MM.1S (cell line): ENCODE measurements at regions not wholly inside any gene's neighbourhood (a gene's known extent, or its start where the extent isn't known, plus 50 kb on each side); places are given as distances from the start of the nearest gene placed in this dataset.

Experiments
- DNase-seq: peaks from one replicate; pipeline ENCODE4 v3.0.0-alpha.2; 2015
- H2AFZ ChIP-seq: fragments of 300-600 bp; sonication (generic); 2 replicates; pipeline ENCODE4 v1.6.0; 2016; ENCODE audit warnings: antibody characterized with exemption, low read length
- H3F3A ChIP-seq: fragments of 300-600 bp; sonication (generic); 2 replicates; pipeline ENCODE4 v1.6.1; 2016; ENCODE audit warnings: mild to moderate bottlenecking, antibody characterized with exemption, low read length, moderate library complexity, mixed read lengths; ENCODE audit not compliant: insufficient read depth
- H3K27ac ChIP-seq: fragments of 300-600 bp; sonication (generic); 2 replicates; pipeline ENCODE4 v1.5.1; 2016; ENCODE audit warnings: mild to moderate bottlenecking, low read length
- H3K27me3 ChIP-seq: fragments of 300-600 bp; sonication (generic); replicated peaks from 2 replicates; pipeline ENCODE4 v1.6.0; 2016; ENCODE audit warnings: low read length; ENCODE audit not compliant: insufficient read depth
- H3K36me3 ChIP-seq: fragments of 300-600 bp; sonication (generic); replicated peaks from 2 replicates; pipeline ENCODE4 v1.6.1; 2016; ENCODE audit warnings: mild to moderate bottlenecking, low read length, mixed read lengths; ENCODE audit not compliant: insufficient read depth
- H3K4me1 ChIP-seq: fragments of 300-600 bp; sonication (generic); 2 replicates; pipeline ENCODE4 v1.6.1; 2016; ENCODE audit warnings: low read length, mixed read lengths
- H3K4me2 ChIP-seq: fragments of 300-600 bp; sonication (generic); 2 replicates; pipeline ENCODE4 v1.6.0; 2016; ENCODE audit warnings: low read depth, low read length
- H3K4me3 ChIP-seq: fragments of 300-600 bp; sonication (generic); 2 replicates; pipeline ENCODE4 v1.5.1; 2016; ENCODE audit warnings: low read length, mixed read lengths
- H3K79me2 ChIP-seq: fragments of 300-600 bp; sonication (generic); 2 replicates; pipeline ENCODE4 v1.6.1; 2016; ENCODE audit warnings: mixed run types, low read length, mixed read lengths
- H3K9ac ChIP-seq: fragments of 300-600 bp; sonication (generic); 2 replicates; pipeline ENCODE4 v1.6.1; 2016; ENCODE audit warnings: low read length, mixed read lengths
- H3K9me2 ChIP-seq: fragments of 300-600 bp; sonication (generic); replicated peaks from 2 replicates; pipeline ENCODE4 v1.6.1; 2016; ENCODE audit warnings: mild to moderate bottlenecking, low read length, mixed read lengths; ENCODE audit not compliant: insufficient read depth
- H3K9me3 ChIP-seq: fragments of 300-600 bp; sonication (generic); replicated peaks from 2 replicates; pipeline ENCODE4 v1.6.1; 2016; ENCODE audit warnings: mild to moderate bottlenecking, low read length, mixed read lengths; ENCODE audit not compliant: insufficient read depth
- H4K20me1 ChIP-seq: fragments of 300-600 bp; sonication (generic); 2 replicates; pipeline ENCODE4 v1.6.1; 2016; ENCODE audit warnings: mild to moderate bottlenecking, low read length, moderate library complexity, mixed read lengths; ENCODE audit not compliant: insufficient read depth
- EZH2 ChIP-seq: fragments of 300-600 bp; sonication (generic); optimal IDR thresholded peaks from 2 replicates; pipeline ENCODE3; 2017; ENCODE audit warnings: low read depth, mild to moderate bottlenecking, antibody characterized with exemption, low read length, mixed read lengths
- EZH2phosphoT487 ChIP-seq: fragments of 300-600 bp; sonication (generic); IDR thresholded peaks from 2 replicates; pipeline ENCODE4 v1.6.1; 2018; ENCODE audit warnings: antibody characterized with exemption, low read length
- TF ChIP-seq, protein P1 (sequence below): fragments of 300-600 bp; sonication (generic); IDR thresholded peaks from 2 replicates; pipeline ENCODE4 v1.5.1; 2016; ENCODE audit warnings: antibody characterized with exemption, low read length, mixed read lengths

DNA sequence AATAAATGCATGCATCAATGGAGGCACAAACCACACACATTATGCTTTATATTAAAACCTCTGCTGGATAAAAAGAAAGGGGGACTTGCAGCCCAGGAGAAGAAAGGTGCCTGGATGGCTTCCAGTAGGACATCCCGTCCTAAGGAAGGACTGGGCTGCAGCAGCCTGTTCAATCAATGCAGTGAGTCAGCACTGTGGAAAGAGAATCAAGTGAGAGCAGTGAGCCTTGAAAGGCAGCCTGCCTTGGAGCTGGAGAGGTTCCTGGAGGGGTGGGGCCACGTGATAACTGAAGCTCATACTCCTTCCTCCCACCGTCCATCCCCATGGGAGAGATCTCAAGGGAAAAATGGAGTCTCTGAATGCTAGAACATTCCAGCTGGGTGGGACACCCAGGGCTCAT lies 501.2 kb downstream of the ADRA2A start:
- Histone ChIP-seq H3K4me1 (no peaks in the 10 kb centered on the region), H3K9ac (no peak overlapping the region), H3K36me3 (no peaks in the 10 kb centered on the region), H4K20me1 (no peaks in the 10 kb centered on the region), H3K4me2 (no peak overlapping the region), H3F3A (no peaks in the 10 kb centered on the region), H2AFZ (no peak overlapping the region), H3K27me3 (no peaks in the 10 kb centered on the region), H3K4me3 (no peak overlapping the region), H3K9me3 (no peaks in the 10 kb centered on the region), H3K9me2 (no peaks in the 10 kb centered on the region), H3K79me2 (no peaks in the 10 kb centered on the region), H3K27ac (no peak overlapping the region)
- TF ChIP-seq, protein P1, sequence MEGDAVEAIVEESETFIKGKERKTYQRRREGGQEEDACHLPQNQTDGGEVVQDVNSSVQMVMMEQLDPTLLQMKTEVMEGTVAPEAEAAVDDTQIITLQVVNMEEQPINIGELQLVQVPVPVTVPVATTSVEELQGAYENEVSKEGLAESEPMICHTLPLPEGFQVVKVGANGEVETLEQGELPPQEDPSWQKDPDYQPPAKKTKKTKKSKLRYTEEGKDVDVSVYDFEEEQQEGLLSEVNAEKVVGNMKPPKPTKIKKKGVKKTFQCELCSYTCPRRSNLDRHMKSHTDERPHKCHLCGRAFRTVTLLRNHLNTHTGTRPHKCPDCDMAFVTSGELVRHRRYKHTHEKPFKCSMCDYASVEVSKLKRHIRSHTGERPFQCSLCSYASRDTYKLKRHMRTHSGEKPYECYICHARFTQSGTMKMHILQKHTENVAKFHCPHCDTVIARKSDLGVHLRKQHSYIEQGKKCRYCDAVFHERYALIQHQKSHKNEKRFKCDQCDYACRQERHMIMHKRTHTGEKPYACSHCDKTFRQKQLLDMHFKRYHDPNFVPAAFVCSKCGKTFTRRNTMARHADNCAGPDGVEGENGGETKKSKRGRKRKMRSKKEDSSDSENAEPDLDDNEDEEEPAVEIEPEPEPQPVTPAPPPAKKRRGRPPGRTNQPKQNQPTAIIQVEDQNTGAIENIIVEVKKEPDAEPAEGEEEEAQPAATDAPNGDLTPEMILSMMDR: no peak
- no peak for TF ChIP-seq EZH2
- no peak for TF ChIP-seq EZH2phosphoT487
- DNase-seq: no peak

DNA sequence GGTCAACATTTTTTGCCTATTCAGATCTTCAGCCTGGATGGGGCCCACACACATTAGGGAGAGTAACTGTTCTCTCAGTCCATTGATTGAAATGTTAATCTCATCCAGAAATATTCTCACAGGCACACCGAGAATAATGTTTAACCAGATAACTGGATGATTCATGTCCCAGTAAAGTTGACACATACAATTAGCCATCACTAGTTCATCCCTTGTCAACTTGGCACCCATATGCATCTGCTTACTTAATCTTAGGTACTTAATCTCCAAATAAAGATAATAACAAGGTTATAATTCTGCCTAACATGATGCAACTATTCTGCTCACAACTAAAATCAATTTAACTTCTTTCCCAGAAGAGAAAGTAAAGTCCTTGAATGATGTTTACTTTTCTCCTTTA lies 502.6 kb downstream of the ADRA2A start:
- DNase-seq: no peak
- Histone ChIP-seq H3K27me3 (no peaks in the 10 kb centered on the region), H3K4me2 (no peak overlapping the region), H3K9me2 (no peaks in the 10 kb centered on the region), H3F3A (no peaks in the 10 kb centered on the region), H3K4me1 (no peaks in the 10 kb centered on the region), H2AFZ (no peak overlapping the region), H3K79me2 (no peaks in the 10 kb centered on the region), H3K27ac (no peak overlapping the region), H4K20me1 (no peaks in the 10 kb centered on the region), H3K9ac (no peak overlapping the region), H3K36me3 (no peaks in the 10 kb centered on the region), H3K4me3 (no peak overlapping the region), H3K9me3 (no peaks in the 10 kb centered on the region)
- TF ChIP-seq EZH2 (no peak), EZH2phosphoT487 (no peak)
- TF ChIP-seq, protein P1: no peak

DNA sequence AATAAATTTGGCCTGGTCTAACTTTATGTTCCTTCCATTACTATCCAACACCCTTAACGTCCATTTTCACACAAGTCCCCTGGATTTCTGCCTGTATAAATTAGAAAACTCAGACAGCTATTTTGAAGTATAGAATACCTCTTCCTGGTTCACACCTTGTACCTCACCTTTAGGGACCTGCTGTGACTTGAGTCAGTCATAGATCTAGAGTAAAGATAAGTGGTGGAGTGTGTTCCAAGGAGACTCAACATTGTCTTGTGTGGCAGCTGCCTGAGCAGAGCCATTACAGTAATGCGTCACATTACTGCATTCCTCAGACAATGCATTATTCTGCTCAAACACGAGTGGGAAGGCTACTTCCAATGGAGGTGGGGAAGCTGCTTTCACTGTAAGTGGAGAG lies 513.9 kb downstream of the ADRA2A start:
- no peak for DNase-seq
- Histone ChIP-seq H3K79me2 (no peaks in the 10 kb centered on the region), H3K9me2 (no peaks in the 10 kb centered on the region), H3K4me3 (no peak overlapping the region), H3K4me2 (no peak overlapping the region), H3K27ac (no peak overlapping the region), H3F3A (no peaks in the 10 kb centered on the region), H3K36me3 (no peaks in the 10 kb centered on the region), H3K27me3 (no peaks in the 10 kb centered on the region), H2AFZ (no peak overlapping the region), H3K9me3 (no peaks in the 10 kb centered on the region), H4K20me1 (no peaks in the 10 kb centered on the region), H3K4me1 (no peaks in the 10 kb centered on the region), H3K9ac (no peak overlapping the region)
- no peak for TF ChIP-seq EZH2
- no peak for TF ChIP-seq EZH2phosphoT487

DNA sequence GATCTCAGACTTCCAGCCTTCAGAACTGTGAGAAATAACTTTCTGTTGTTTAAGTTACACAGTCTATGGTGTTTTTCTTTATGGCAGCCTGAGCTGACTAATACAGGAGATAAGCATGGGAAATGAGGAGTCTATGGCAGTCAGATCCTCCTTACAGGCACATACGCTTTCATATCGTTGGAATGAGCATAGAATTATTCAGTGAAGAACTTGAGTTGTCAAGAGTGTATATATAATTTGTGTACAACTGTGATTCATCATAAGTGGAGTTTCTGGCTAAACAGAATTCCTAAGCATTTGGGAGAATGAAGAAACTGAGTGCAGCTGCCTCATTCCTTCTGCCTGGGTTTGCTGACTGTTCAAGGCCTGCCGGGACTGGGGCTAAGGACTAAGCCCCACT lies 516.7 kb downstream of the ADRA2A start:
- no peak overlapping the region for H3K27ac ChIP-seq
- no peaks in the 10 kb centered on the region for H3F3A ChIP-seq
- TF ChIP-seq EZH2phosphoT487: no peak
- no peak for TF ChIP-seq EZH2
- TF ChIP-seq, protein P1: no peak
- no peak overlapping the region for H2AFZ ChIP-seq
- no peaks in the 10 kb centered on the region for H3K9me2 ChIP-seq
- no peak overlapping the region for H3K4me3 ChIP-seq
- H3K27me3 ChIP-seq: no peaks in the 10 kb centered on the region
- H3K4me1 ChIP-seq: no peaks in the 10 kb centered on the region
- H3K4me2 ChIP-seq: no peak overlapping the region
- H3K9ac ChIP-seq: no peak overlapping the region
- H4K20me1 ChIP-seq: no peaks in the 10 kb centered on the region
- H3K9me3 ChIP-seq: no peaks in the 10 kb centered on the region
- no peaks in the 10 kb centered on the region for H3K36me3 ChIP-seq
- DNase-seq: no peak
- H3K79me2 ChIP-seq: no peaks in the 10 kb centered on the region
